ENCODE measurements at regions not wholly inside any gene's neighbourhood (a gene's known extent, or its start where the extent isn't known, plus 50 kb on each side); places are given as distances from the start of the nearest gene placed in this dataset.

DNA sequence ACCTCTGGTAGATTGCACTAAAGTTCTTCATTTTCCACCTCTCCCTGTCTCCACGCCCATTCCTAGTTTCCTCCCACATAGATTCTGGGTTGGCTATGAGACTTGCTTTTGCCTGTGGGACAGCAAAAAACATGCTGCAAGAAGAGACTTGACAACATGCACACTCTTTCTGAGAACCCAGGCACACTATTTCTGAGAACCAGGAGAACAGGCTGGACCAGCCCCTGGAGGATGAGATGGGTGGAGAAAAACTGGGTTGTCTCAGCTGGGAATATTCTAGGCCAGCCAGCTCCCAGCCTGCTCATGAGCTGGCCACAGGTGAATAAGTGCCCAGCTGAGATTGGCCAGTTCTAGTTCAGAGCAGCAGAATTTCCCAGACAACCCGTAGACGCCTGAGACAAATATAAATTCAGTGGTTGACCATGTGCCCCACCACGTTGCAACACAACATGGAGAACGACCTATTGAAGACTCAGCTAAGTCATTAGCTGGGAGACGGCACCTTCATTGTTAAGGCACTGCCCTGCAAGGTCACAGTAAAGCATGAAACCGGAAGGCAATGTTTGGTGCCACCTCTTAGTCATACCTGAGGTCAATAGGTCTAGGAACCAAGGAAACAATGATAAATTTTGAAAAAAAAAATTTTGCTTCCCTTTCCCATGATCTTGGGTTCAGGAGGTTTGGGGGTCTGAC is 92.7 kb upstream of the AKR1E2 start:
- DNase-seq (ENCODE audit: extremely low read depth in 1 of 2, low read depth in 1 of 2): no peak

DNA sequence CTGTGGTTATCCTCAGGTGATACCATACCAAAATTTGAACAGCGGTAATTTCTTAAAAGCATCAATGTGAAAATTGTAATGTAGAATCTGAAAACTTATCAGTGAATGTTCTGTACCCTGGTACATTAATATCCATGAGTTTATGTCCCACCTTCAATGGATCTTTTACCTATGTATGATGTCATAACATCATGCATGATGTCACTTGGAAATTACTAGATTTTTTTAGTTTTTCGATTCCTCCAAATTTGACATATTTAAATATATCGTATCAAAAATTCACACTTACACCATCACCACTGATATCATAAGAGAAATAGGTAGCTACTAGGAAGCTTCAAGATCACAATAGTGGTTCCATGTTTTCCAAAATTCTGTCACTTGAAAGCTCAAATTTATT is 95.0 kb upstream of the AKR1E2 start:
- no peak for DNase-seq (ENCODE audit: extremely low read depth in 1 of 2, low read depth in 1 of 2)

DNA sequence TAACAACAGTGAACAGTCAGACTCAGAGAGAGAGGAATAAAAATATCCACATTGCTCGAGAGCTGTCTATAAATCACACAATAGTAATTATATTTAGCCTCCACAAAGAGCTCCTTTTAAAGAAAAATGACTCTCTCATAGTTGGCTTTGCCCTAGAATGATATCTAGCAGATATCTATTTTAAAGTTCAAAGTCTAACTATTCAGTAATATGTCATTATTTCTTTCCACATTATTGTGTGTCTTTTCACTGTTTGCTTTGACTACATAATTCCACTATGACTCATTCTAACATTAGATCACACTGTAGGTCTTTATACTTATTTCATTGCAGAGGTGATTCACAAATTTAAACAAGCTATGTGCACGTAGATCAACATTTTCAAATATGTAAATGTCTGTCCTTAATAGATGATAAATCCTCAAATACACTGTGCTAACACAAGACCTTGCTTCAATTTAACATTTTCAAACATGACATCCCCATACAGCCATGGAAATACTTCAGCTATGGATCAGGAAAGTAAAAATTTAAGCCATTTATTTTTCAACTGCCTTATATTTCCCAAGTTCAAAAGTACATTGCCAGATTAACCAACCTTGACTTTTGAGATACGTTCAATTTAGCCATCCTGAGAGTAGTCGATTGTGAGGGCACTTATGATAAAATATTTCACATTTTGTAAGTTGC is 99.9 kb upstream of the AKR1E2 start:
- no peak for DNase-seq (ENCODE audit: extremely low read depth in 1 of 2, low read depth in 1 of 2)

DNA sequence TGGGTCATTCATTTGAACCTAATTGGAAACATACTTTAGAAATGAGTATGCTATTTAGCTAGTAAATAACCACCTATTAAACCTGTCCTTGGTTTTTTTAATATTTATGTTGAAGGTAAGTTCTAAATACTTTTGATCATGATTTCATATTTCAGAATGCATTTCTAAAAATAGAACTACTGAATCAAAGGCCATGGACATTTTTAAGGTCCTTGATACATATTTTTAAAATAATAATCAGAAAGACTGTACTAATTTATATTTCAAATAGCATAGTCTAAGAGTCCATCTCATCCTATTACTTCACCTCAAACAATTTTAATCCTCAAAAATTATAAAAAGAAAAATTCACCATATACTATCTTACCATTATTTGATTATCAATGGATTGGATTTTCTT is 102.1 kb upstream of the AKR1E2 start:
- DNase-seq (ENCODE audit: extremely low read depth in 1 of 2, low read depth in 1 of 2): no peak

DNA sequence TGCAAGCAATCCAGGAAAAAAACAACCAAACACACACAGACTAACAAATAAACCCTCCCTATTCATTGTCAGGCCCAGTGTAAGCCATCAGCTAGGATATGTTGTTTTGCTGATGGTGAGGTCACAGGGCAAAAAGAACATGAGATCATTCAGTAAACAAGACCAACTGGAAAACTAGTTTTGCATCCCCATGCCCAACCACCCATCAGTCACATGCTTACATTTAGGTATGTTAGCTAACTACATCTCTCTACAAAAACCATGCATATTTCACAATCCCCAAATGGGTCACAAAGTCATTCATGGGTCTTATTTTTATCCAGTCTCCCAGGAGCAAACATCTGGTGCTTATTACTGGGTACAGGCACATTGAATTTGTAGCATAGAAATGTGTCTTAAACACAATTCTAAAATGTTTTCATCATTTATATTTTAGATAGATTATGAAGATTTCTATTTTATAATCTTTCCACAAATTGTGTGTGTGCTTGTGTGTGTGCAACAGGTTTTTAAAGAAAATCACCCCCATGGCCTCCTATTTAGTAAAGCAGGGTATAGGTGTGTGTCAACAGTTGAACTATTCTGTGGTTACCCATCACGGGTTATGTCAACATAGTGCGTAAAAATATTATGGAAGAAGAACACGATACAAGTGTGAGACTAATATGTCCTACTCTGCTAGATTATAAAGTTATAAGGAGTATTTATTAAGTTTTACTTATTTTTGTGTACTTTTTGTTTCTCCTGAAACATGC is 103.8 kb upstream of the AKR1E2 start:
- no peak for DNase-seq (ENCODE audit: extremely low read depth in 1 of 2, low read depth in 1 of 2)

DNA sequence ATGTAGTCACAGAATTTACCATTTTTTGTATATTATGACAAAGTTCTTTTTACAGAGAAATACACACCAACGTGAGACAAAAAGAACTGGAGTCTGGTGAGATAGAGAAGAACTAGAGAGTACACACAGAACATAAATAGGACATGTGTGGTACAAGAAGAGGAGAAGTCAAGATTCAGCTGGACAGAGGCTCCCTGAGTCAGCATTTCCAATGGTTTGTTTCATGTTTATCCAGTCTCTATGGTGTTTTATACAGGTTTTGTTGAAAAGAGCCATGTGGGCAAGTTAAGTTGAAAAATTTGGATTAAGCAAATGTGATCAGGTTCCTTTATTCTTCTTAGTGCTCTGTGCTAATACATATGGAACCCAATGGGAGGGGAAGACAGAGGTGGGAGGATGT is 105.5 kb upstream of the AKR1E2 start:
- no peak for DNase-seq (ENCODE audit: extremely low read depth in 1 of 2, low read depth in 1 of 2)

DNA sequence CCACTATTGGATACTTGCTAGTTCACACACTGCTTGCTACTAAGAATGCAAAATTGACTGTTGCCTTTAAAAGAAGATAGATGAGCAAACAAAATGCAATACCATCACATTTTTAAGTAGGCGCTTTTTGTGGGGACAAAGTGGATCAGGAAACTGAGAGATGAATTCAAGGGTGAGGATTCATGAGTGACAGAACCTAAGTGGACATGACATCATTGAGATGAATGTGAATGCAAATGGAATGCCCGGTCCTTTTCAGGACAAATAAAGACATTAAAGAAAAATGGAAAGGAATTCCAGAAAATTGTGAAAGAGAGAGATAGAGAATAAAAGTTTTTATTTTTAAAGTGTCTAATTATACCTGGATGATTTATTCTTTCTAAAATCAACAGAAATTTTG is 106.3 kb upstream of the AKR1E2 start:
- DNase-seq (ENCODE audit: extremely low read depth in 1 of 2, low read depth in 1 of 2): no peak

DNA sequence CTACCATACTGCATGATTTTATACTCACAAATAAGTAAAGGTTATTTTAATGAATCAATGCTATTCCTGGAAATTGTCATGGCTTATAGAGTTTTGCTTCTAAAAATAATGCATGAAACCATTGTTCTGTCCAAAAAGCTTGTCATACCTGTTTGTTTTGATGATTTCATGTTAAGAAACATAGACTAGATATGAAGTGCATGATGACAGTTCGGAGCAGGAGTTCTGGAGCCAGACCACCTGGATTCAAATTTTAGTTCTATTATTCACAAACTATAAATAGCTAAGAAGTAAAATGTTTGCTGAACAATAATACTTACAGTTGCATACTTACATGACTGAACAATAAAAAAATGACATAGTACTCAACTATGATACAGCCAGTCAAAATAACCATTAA is 107.0 kb upstream of the AKR1E2 start:
- DNase-seq (ENCODE audit: extremely low read depth in 1 of 2, low read depth in 1 of 2): no peak

DNA sequence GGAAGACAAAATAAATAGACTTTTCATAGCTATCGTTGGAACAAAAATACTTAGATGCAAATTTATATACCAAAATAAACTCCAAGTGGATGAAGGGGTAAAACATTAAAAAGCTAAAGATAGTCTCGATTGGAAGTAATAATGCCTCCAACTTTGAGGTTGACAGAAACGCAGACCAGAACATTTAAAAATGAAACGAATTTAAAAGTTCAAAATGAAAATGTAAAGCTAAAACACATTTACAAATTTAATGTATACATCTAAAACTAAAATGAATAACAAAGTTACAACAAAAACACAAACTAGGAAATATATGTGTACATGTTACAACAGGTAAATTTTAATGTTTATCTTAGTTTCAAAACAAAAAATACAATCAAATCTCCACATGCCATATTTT is 107.5 kb upstream of the AKR1E2 start:
- DNase-seq (ENCODE audit: extremely low read depth in 1 of 2, low read depth in 1 of 2): no peak

DNA sequence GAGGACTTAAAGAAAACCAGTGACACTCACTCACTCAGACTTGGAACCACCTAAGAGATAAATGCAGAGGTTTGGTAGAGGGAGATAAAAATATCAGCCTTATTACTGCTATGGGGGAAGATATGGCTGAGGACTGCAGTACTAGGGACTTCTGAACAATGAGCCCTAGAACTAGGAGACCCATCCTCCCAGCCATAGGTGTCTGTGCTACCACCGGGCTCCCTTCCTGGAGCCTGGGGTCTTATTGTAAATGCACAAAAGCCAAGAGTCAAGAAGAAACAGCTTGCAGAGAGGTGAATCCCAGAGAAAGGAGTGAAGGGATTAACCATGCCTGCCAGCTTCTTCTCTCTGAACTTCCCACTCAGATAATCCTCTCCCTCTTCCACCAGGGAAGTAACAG is 108.3 kb upstream of the AKR1E2 start:
- no peak for DNase-seq (ENCODE audit: extremely low read depth in 1 of 2, low read depth in 1 of 2)

DNA sequence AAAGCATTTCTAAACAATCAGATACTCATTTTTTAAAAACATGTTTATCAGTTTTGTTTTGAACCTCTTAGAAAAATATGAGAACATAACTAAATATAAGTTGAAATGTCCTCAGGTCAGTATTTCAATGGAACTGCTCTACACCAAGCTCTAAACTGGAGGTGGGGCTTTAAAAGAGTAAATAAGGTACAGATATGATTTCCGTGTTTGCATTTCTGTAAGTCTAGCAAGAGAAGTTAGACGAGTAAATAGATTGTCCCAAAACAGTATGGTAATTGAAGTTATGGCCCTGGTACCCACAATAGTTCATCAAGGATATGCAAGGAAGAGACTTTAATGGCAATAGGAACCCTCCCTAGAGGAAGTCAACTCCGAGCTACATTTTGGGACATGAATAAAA is 115.1 kb upstream of the AKR1E2 start:
- DNase-seq (ENCODE audit: extremely low read depth in 1 of 2, low read depth in 1 of 2): no peak

DNA sequence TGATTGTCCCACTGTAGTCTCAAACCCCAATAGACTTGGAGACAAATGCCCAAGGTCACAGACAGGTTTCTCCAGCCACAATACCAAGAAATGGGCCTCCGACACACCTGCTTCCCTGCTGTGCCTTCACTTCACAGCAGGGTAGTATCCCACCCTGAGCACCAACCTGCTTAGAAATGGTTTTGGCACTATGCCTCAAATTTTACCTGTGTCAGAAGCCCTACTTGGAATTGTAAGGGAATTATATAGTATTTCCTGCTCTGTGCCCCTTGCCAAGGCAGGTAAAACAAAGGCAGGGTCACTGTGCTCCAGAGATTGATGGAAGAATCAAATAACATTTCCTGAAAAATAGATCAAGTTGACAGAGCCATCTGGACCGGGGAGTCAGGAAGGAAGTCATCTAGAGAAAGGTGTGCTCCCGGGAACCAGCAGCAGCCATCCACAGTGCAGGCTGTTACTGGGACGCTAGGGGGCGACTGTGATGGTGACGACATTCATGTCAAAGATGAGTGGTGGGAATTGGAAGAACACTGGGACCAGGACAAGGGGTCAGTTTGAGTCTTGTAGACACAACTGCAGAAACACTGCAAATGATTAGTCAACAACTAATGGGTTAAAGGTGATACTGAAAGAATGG is 117.8 kb upstream of the AKR1E2 start:
- no peak for DNase-seq (ENCODE audit: extremely low read depth in 1 of 2, low read depth in 1 of 2)

DNA sequence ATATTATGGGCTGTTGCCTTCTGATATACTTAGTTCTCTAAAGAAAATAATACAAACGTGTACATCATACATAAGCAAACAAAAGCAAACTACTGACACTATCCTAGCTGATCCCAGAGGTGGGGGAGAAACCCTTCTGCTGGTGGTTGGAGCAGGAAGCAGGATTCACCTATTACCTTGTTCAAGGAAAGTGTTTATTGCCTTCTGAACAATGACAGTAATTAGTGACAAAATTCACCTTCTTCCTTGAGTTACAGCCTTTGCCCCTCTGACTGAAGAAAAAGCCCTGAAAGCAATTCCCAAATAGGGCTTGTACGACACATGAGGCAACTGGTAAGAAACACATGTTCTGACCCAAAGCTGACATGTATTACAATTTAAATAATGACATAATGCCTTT is 118.8 kb upstream of the AKR1E2 start:
- no peak for DNase-seq (ENCODE audit: extremely low read depth in 1 of 2, low read depth in 1 of 2)

DNA sequence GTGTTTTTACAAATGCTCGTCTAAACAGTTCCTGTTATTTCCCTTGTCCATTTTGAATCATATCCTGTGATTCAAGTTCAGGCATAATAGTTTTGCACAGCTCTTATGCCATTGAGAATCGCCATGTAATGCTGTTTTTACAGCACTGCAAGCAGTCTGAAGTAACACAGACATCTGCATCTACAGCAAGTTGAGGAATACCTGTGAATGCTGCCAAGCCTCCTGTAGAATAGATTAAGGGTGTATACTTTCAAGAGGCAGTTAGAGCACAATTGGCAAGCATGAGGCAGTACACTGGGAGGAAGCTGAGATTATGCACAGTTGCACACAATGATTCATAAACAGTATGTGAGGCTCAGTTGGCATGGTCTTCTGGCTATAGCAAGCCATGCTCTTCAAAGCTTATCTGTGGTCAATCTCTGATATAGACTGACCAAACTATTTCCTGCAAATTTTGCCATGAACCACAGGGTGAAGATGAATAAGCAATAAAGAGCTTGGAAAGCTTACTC is 121.9 kb upstream of the AKR1E2 start:
- no peak for DNase-seq (ENCODE audit: extremely low read depth in 1 of 2, low read depth in 1 of 2)

DNA sequence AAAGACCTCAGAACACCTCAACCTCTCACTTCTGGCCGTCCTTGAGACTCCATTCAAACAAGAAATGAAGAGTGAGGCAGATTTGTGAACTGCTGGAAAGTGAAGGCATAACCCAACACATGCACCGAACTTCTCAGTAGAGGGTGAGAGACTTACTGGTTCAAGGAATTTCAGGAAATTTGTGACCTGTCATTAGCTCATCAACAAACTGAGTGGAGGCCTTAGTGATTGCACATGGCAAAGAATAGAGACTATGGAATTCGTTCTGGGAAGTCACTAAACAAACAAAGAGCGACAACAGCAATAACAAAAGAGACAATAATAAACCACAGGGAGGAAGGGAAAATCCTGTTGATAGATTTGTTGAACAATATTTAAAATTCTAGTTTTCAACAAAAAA is 125.0 kb upstream of the AKR1E2 start:
- no peak for DNase-seq (ENCODE audit: extremely low read depth in 1 of 2, low read depth in 1 of 2)

DNA sequence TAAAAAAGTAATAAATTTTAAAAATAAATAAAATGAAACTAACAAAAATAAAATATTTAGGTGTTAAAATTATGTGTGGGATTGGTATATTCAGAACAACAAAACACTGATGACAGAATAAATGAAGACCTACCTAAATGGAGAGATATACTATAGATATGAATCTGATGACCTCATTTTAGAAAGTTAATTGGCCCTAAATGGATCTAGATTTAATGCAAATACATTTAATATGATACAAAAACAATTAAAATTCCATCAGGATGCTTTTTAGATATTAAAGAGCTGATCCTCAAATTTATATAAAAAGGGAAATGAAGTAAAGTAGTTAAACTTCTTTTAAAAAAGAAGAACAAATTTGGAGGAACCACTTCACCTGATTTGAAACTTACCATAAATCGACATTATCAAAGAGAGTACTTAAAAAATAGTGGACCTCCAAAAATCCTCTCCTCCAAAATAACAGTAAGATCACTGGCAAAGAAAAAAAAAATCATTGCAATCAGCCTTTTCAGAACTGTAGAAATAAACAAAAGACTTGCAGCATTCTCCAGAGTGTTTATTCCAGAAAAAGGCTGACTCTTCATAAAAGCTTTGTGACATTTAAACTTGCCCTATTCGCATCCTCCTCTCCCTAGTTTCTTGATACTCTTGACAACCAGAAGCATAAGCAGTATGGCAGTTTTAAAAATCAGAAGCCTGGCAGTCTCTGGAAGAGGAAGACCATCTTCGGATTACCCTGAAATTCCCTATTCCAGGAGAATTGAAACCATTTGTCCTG is 125.9 kb upstream of the AKR1E2 start:
- DNase-seq (ENCODE audit: extremely low read depth in 1 of 2, low read depth in 1 of 2): no peak

DNA sequence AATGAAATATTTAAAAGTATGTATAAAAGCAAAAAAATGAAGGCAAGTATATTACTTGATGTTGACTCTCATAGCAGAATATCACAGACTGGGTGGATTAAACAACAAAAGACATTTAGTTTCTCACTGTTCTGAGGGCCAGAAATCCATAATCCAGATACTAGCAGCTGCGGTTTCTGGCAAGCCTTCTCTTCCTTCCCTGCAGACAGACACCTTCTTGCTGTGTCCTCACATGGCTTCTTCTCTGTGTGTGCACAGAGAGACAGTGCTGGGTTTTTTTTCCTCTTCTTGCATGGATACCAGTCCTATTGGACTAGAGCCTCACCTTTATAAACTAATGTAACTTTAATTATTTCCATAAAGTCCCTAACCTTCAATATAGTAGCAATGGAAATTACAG is 127.9 kb upstream of the AKR1E2 start:
- DNase-seq (ENCODE audit: extremely low read depth in 1 of 2, low read depth in 1 of 2): no peak

DNA sequence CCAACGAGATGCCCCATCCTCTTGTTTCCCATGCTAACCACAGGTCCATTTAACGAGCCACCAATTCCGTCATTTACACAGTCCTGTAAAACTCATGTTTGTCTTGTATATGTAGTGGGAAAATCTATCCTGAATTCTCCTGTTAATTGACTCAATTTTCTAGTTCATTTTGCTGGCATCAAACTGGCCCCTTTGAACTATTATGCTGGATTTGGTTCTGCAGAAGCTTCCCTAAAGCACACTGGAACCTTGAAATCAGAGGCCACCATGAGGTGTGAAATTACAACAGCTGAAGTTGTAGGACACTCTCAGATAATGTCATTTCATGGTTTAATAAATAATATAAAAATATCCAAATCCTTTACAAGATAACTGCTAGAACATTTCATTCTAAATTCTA is 129.8 kb upstream of the AKR1E2 start:
- no peak for DNase-seq (ENCODE audit: extremely low read depth in 1 of 2, low read depth in 1 of 2)

DNA sequence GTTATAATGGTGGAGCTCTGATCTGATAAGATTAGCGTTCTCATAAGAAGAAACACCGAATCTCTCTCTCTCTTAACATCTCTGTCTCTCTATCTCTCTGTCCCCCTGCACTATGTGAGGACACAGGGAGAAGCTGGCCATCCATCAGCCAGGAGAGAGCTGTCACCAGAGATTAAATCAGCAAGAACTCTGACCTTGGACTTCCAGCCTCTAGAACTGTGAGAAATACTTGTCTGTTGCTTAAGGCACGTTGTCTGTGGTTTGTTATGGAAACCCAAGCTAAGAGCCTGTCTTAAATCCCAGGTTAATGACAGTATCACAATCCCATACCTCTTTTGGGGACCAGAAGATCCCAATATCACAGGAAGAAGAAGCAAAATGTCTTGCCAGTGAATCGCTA is 132.0 kb upstream of the AKR1E2 start:
- no peak for DNase-seq (ENCODE audit: extremely low read depth in 1 of 2, low read depth in 1 of 2)

DNA sequence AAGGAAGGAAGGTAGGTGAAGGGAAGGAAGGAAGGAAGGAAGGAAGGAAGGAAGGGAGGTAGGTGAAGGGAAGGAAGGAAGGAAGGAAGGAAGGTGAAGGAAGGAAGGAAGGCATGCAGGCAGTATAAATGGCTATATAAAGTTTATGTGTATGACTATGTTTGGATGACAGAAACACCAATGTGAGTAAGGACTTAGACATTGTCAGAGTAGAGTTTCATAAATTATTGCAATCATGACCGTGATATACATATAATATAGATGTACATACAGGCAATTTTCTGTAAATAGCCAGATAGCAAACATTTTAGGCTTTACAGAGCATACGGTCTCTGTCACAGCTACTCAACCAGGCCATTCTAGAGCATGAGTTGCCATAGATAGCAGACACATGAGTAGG is 133.8 kb upstream of the AKR1E2 start:
- no peak for DNase-seq (ENCODE audit: extremely low read depth in 1 of 2, low read depth in 1 of 2)

DNA sequence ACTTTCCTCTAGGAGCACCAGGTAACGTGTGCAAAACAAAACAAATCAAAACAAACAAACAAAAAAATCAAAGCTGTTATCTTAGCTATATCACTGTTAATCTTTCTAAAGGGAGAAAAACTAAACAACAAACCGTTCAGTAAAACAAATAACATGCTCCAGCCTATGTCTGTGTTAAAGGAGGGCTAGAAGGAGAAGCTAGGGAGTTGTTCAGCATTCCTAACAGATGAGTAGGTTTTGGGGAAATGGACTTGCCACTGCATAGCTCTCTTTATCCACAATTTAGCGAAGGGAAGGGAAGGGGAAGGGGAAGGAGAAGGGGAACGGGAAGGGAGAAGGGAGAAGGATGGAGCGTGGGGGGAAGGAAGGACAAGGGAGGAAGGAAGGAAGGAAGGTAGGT is 134.2 kb upstream of the AKR1E2 start:
- DNase-seq (ENCODE audit: extremely low read depth in 1 of 2, low read depth in 1 of 2): no peak

All from stimulated activated CD8-positive, alpha-beta memory T cell treated with anti-CD3 and anti-CD28 coated beads, Interleukin-7, amount 100 ng/mL, for 48 hours (primary cell).